ENCODE measurements at regions not wholly inside any gene's neighbourhood (a gene's known extent, or its start where the extent isn't known, plus 50 kb on each side); places are given as distances from the start of the nearest gene placed in this dataset.

- Histone ChIP-seq H3K9me2 (ENCODE audit: insufficient read depth, low read length) (no peaks in the 10 kb centered on the region), H3K9ac (ENCODE audit: low read length) (no peak overlapping the region), H3K27me3 (ENCODE audit: insufficient read depth, low read depth, low read length) (no peaks in the 10 kb centered on the region), H3K79me2 (replicated peaks; ENCODE audit: insufficient read depth, low read length) (no peaks in the 10 kb centered on the region), H3K36me3 (ENCODE audit: insufficient read depth, low read length) (no peaks in the 10 kb centered on the region), H3K4me2 (ENCODE audit: low read length) (no peak overlapping the region), H3F3A (ENCODE audit: insufficient read depth, low read length, poor library complexity, severe bottlenecking) (no peaks in the 10 kb centered on the region), H2AFZ (ENCODE audit: low read depth, low read length) (no peak overlapping the region), H4K20me1 (ENCODE audit: insufficient read depth) (no peaks in the 10 kb centered on the region), H3K4me3 (ENCODE audit: low read length) (no peak overlapping the region), H3K27ac (ENCODE audit: low read length) (no peak overlapping the region), H3K9me3 (ENCODE audit: low read length) (no peaks in the 10 kb centered on the region)
- TF ChIP-seq REST (IDR thresholded peaks at IDR 0.05; ENCODE audit: borderline replicate concordance) (no peak), EZH2 (IDR thresholded peaks at IDR 0.05; ENCODE audit: borderline replicate concordance, insufficient read depth, low read length, poor library complexity, severe bottlenecking) (no peak), SMC3 (conservative IDR thresholded peaks at IDR 0.05; ENCODE audit: poor library complexity) (no peak), CTCF (IDR thresholded peaks at IDR 0.05; ENCODE audit: poor library complexity, severe bottlenecking) (no peak), RAD21 (conservative IDR thresholded peaks at IDR 0.05) (no peak), MXI1 (conservative IDR thresholded peaks at IDR 0.05; ENCODE audit: poor library complexity, severe bottlenecking) (no peak), TAF1 (IDR thresholded peaks at IDR 0.05; ENCODE audit: low read depth) (no peak), POLR2AphosphoS5 (IDR thresholded peaks at IDR 0.05) (no peak), EP300 (conservative IDR thresholded peaks at IDR 0.05; ENCODE audit: poor library complexity, severe bottlenecking) (no peak)
These were observed 79.6 kb downstream of the GLI2 start for GRCh38 chr2:120815292-120815691.

GRCh38 chr2:120817136-120817955, 81.7 kb downstream of the GLI2 start:
- no peak overlapping the region for H3K4me2 ChIP-seq (ENCODE audit: low read length)
- H3K27me3 ChIP-seq (ENCODE audit: insufficient read depth, low read depth, low read length) = no peaks in the 10 kb centered on the region
- no peaks in the 10 kb centered on the region for H3K9me2 ChIP-seq (ENCODE audit: insufficient read depth, low read length)
- TF ChIP-seq TAF1 (IDR thresholded peaks at IDR 0.05; ENCODE audit: low read depth) (no peak), POLR2AphosphoS5 (IDR thresholded peaks at IDR 0.05) (no peak), EZH2 (IDR thresholded peaks at IDR 0.05; ENCODE audit: borderline replicate concordance, insufficient read depth, low read length, poor library complexity, severe bottlenecking) (no peak), CTCF (IDR thresholded peaks at IDR 0.05; ENCODE audit: poor library complexity, severe bottlenecking) (no peak), EP300 (conservative IDR thresholded peaks at IDR 0.05; ENCODE audit: poor library complexity, severe bottlenecking) (no peak), RAD21 (conservative IDR thresholded peaks at IDR 0.05) (no peak), REST (IDR thresholded peaks at IDR 0.05; ENCODE audit: borderline replicate concordance) (no peak), SMC3 (conservative IDR thresholded peaks at IDR 0.05; ENCODE audit: poor library complexity) (no peak), MXI1 (conservative IDR thresholded peaks at IDR 0.05; ENCODE audit: poor library complexity, severe bottlenecking) (no peak)
- no peaks in the 10 kb centered on the region for H3F3A ChIP-seq (ENCODE audit: insufficient read depth, low read length, poor library complexity, severe bottlenecking)
- no peak overlapping the region for H3K27ac ChIP-seq (ENCODE audit: low read length)
- H2AFZ ChIP-seq (ENCODE audit: low read depth, low read length) = no peak overlapping the region
- H3K36me3 ChIP-seq (ENCODE audit: insufficient read depth, low read length) = no peaks in the 10 kb centered on the region
- H3K9me3 ChIP-seq (ENCODE audit: low read length) = no peaks in the 10 kb centered on the region
- H3K4me3 ChIP-seq (ENCODE audit: low read length) = no peak overlapping the region
- no peaks in the 10 kb centered on the region for H4K20me1 ChIP-seq (ENCODE audit: insufficient read depth)
- H3K79me2 ChIP-seq (replicated peaks; ENCODE audit: insufficient read depth, low read length) = no peaks in the 10 kb centered on the region
- no peak overlapping the region for H3K9ac ChIP-seq (ENCODE audit: low read length)

Data from neural cell (in vitro differentiated cells).